Ectodermal cell (in vitro differentiated cells): ENCODE measurements at regions not wholly inside any gene's neighbourhood (a gene's known extent, or its start where the extent isn't known, plus 50 kb on each side); places are given as distances from the start of the nearest gene placed in this dataset.

Experiments used
- H3K27ac ChIP-seq: 2 replicates; pipeline ENCODE4 v1.7.0; 2013; ENCODE audit warnings: mild to moderate bottlenecking, low read depth, low read length; ENCODE audit not compliant: insufficient read depth, poor library complexity, severe bottlenecking
- H3K27me3 ChIP-seq: 2 replicates; pipeline ENCODE4 v1.7.0; 2013; ENCODE audit warnings: mild to moderate bottlenecking, low read length; ENCODE audit not compliant: insufficient read depth, control insufficient read depth, poor library complexity, severe bottlenecking
- H3K36me3 ChIP-seq: one replicate; pipeline ENCODE4 v1.7.0; 2013; ENCODE audit warnings: low read length; ENCODE audit not compliant: control insufficient read depth, insufficient read depth
- H3K4me1 ChIP-seq: one replicate; pipeline ENCODE4 v1.7.0; 2013; ENCODE audit warnings: low read length; ENCODE audit not compliant: control insufficient read depth, insufficient read depth
- H3K4me3 ChIP-seq: 2 replicates; pipeline ENCODE4 v1.7.0; 2013; ENCODE audit warnings: low read depth, low read length, control low read depth; ENCODE audit not compliant: insufficient read depth
- H3K9me3 ChIP-seq: 2 replicates; pipeline ENCODE4 v1.7.0; 2013; ENCODE audit warnings: mild to moderate bottlenecking, low read length, moderate library complexity; ENCODE audit not compliant: control insufficient read depth
- WGBS, 2 experiments: methylation state at CpG; one replicate each; pipeline ENCODE4 v1.1.7; 2013; ENCODE audit warnings: missing lambda C conversion rate in 2 of 2; 5-methylcytosine and 5-hydroxymethylcytosine counted together

DNA sequence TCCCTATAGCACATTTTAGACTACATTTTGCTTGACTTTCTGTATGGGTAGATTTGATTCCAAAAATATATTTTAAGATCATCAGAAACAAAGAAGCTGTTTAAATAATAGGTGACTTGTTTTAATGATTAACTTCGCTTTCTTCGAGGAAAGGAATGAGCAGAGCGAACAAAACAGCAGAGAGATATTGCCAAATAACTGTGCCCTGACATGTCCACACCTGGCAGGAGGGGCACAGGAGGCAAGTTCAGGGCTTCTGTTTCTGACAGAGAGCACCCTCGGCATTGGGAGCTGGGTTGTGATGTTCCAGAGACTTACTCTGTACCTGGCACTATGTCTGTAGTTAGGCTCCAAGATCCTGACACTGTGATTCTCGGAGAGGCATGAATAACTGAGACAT lies 155.7 kb upstream of the SASH1 start:
- Histone ChIP-seq H3K27ac (no peak overlapping the region), H3K9me3 (no peaks in the 10 kb centered on the region), H3K4me1 (no peaks in the 10 kb centered on the region), H3K27me3 (no peaks in the 10 kb centered on the region), H3K4me3 (no peak overlapping the region), H3K36me3 (no peaks in the 10 kb centered on the region)
- WGBS, 2 experiments = 97% methylated on average over 5 of the region's 5 CpGs

DNA sequence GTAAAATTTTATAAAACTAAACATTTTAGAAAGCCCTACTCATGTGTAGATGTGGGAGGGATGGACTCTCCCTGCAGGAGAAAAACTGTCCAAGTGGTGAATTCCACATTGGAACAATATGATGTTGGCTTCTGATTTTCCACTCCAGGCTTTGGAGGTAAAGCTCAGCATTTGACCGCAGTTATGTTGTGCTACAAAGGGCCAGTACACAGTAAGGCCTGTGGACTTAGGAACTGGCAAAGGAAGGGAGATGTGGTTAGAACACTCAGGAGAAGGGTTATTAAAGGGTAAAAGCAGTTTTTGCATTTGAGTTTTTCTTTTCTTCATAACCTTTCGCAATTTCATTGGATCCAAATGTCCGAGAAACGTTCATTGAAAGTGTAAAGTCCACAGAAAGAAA lies 150.3 kb upstream of the SASH1 start:
- WGBS, 2 experiments = 97% methylated on average over 4 of the region's 4 CpGs
- no peak overlapping the region for H3K27ac ChIP-seq
- no peaks in the 10 kb centered on the region for H3K36me3 ChIP-seq
- no peaks in the 10 kb centered on the region for H3K9me3 ChIP-seq
- no peaks in the 10 kb centered on the region for H3K27me3 ChIP-seq
- no peak overlapping the region for H3K4me3 ChIP-seq
- no peaks in the 10 kb centered on the region for H3K4me1 ChIP-seq

DNA sequence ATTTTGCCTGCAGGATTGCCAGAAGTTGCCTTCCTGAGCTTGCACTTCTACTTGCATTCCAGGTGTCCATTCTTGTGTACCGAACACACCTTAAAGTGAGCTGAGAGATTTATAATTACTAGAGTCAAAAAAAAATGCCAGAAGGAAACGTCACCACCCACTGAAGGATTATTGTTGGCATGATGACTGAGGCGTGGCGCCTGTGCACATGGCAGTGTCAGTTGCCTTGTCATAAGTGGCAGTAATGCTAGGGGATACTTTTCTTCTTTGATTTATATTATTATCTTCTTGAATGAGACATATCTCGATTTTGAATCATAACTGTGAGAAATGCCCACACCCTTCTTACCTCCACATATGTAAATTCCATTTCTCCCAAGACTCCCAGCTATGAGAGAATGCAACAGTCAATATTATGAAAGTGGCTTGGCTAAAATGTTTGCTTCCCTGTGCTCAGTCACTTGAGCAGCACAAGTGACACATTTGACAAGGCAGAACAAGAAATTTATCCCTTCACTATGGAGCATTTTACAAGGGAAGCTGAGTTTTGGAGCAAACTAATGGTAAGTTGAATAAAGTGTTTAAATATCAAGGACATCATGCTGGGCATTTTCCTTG lies 149.5 kb upstream of the SASH1 start:
- Histone ChIP-seq H3K36me3 (no peaks in the 10 kb centered on the region), H3K27ac (no peak overlapping the region), H3K4me1 (no peaks in the 10 kb centered on the region), H3K4me3 (no peak overlapping the region), H3K27me3 (no peaks in the 10 kb centered on the region), H3K9me3 (no peaks in the 10 kb centered on the region)
- WGBS, 2 experiments = 90 to 96% methylated on average over 4 to 5 of the region's 5 CpGs

DNA sequence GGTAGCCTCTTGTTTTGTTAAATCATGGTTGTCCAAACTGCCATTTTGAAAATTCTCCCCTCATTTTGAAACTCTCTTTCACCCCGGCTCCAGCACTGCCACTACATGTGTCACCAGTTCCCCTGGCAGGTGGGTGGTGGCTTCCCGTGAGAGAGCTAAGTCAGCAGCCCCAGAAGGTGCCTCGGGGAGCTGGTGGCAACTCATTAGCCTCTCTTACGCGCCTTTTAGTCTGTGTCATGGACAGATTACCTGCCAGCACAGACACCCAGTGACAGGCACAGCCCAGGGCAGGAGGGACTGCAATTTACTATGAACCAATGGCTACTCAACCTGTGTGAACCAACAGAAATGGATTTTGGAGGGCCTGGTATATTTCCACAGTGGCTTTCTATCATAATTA lies 147.1 kb upstream of the SASH1 start:
- Histone ChIP-seq H3K4me3 (no peak overlapping the region), H3K27me3 (no peaks in the 10 kb centered on the region), H3K4me1 (no peaks in the 10 kb centered on the region), H3K27ac (no peak overlapping the region), H3K9me3 (no peaks in the 10 kb centered on the region), H3K36me3 (no peaks in the 10 kb centered on the region)
- 93 to 94% methylated on average over 5 of the region's 5 CpGs for WGBS, 2 experiments

DNA sequence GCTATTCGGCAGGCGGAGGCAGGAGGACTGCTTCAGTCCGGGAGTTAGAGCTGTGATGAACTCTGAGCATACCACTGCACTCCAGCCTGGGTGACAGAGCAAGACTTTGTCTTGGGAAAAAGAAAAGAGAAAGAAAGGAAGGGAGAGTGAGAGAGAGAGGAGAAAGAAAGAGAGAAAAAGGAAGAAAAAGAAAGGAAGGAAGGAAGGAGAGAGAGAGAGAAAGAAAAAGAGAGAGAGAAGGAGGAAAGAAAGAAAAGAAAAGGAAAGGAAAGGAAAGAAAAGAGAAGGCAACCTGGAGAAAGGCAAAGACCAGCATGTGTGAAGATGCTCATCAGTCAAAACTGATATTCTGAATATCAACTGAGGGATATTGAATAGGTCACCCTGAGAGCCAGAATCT lies 143.1 kb upstream of the SASH1 start:
- Histone ChIP-seq H3K9me3 (no peaks in the 10 kb centered on the region), H3K27me3 (no peaks in the 10 kb centered on the region), H3K4me3 (no peak overlapping the region), H3K36me3 (no peaks in the 10 kb centered on the region), H3K27ac (no peak overlapping the region), H3K4me1 (no peaks in the 10 kb centered on the region)
- WGBS, 2 experiments = 90 to 91% methylated on average over 3 of the region's 3 CpGs

DNA sequence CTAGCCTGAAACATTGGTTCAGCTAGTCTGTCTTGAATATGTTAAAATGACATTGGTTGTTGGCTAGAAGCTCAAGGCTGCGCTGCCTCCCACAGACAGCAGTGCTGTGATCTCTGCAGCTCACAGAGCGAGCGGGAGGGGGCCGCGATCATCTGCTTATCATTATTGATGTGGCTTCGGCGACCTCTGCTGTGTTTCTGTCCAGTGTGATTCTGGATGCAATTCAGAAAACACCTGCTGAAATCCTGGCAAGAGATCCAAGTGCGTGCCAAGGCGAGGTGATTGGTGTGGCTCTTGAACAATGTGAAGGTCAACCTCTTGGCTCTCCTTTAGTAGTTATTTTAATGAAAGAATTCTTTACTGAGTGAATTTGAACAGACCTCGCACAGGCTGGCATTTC lies 142.3 kb upstream of the SASH1 start:
- 86 to 87% methylated on average over 9 to 10 of the region's 10 CpGs for WGBS, 2 experiments
- H3K36me3 ChIP-seq = no peaks in the 10 kb centered on the region
- no peaks in the 10 kb centered on the region for H3K9me3 ChIP-seq
- H3K4me3 ChIP-seq = no peak overlapping the region
- H3K27ac ChIP-seq = no peak overlapping the region
- no peaks in the 10 kb centered on the region for H3K4me1 ChIP-seq
- no peaks in the 10 kb centered on the region for H3K27me3 ChIP-seq

DNA sequence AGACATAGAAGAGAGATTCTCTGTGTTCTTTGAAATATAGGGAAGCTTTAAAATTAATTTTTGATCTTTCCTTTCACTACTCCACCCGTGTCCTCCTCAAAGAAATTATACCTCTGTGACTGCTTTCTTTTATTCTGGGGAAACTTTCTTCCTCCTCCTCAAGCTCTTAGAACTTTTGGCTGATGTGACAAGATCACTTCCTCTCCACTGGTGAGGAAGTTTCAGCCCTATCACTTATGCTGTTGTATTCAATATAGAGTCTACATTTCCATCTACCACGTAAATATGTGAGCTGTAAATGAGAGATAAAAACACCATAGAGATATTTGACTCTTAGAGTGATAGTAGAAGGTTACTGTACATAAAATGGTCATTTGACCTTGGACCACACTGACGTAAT lies 141.9 kb upstream of the SASH1 start:
- 91 to 94% methylated on average over 2 to 3 of the region's 3 CpGs for WGBS, 2 experiments
- no peaks in the 10 kb centered on the region for H3K36me3 ChIP-seq
- no peaks in the 10 kb centered on the region for H3K9me3 ChIP-seq
- no peak overlapping the region for H3K4me3 ChIP-seq
- H3K27ac ChIP-seq = no peak overlapping the region
- no peaks in the 10 kb centered on the region for H3K27me3 ChIP-seq
- H3K4me1 ChIP-seq = no peaks in the 10 kb centered on the region

DNA sequence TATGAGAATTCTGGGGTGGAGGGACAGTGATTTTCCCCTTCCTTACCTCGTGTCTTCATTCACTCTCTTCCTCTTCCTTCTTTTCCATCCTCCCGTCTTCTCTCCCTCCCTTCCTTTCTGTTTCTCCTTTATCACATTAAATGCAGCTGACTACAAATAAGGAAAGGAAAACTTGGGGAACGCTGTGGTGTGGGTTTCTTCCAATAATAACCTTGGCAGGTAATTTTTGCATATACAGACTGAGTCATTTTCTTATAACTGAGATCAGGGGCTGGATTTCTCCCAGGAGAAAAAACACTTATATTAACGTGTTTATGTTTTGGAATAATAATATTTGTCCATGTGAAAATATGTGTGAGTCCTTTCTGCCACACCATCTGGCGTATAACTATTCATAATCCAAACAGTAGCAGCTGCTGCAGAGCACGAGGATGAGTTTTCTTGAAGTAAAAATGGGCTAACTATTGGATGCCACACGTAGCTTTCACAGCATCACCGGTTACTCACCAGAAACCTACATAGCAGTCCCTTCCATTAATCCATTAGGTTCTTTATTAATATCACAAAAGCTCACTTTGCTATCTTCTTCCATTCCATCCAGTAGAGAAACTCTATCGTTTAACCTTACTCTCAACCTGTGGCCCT lies 139.2 kb upstream of the SASH1 start:
- no peaks in the 10 kb centered on the region for H3K9me3 ChIP-seq
- no peak overlapping the region for H3K4me3 ChIP-seq
- 84 to 96% methylated on average over 6 to 9 of the region's 9 CpGs for WGBS, 2 experiments
- no peak overlapping the region for H3K27ac ChIP-seq
- H3K27me3 ChIP-seq = no peaks in the 10 kb centered on the region
- H3K4me1 ChIP-seq = no peaks in the 10 kb centered on the region
- H3K36me3 ChIP-seq = no peaks in the 10 kb centered on the region

DNA sequence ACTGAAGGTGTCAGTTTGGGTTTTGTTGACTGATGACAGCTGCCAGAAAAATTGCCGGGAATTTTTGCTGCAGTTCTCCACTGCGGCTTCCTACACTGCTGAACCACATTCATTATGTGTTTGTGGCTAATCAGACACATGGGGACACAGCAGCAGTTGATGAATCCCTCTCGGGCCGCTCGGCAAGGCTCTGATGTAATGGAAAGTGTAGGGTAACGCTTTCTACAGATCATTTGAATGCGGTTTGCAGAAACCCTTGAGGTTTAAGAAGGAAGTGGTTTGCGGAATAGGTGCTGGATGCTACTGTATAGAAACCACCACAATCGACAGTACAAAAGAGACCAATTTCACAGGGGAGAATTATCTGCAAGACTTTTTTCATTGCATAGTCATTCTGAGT lies 138.7 kb upstream of the SASH1 start:
- Histone ChIP-seq H3K27ac (no peak overlapping the region), H3K27me3 (no peaks in the 10 kb centered on the region), H3K9me3 (no peaks in the 10 kb centered on the region), H3K4me1 (no peaks in the 10 kb centered on the region), H3K36me3 (no peaks in the 10 kb centered on the region), H3K4me3 (no peak overlapping the region)
- WGBS, 2 experiments = 87 to 91% methylated on average over 9 of the region's 9 CpGs

DNA sequence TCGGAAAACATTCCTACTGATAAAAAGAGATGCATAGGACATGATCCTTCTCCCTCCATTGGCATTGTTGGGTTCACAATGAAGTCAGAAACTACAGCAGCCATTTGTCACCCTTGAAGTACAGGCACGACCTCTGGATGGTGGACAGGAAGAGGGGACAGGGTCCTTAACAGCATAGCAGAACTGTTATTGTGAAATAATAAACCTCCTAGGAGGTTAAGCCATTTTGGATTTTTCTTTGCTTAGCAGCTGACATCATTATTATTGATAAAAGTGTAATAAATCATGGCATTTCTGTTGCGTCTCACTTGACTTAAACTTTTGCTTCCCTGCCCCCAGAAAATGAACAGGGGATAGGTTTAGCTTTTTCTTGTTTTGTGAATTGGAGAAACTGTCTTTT lies 134.3 kb upstream of the SASH1 start:
- Histone ChIP-seq H3K27ac (no peak overlapping the region), H3K27me3 (no peaks in the 10 kb centered on the region), H3K4me1 (peaks cover 6% of the 10 kb centered on the region), H3K36me3 (no peaks in the 10 kb centered on the region), H3K4me3 (no peak overlapping the region), H3K9me3 (no peaks in the 10 kb centered on the region)
- 92 to 97% methylated on average over 3 of the region's 3 CpGs for WGBS, 2 experiments
